Activated CD4-positive, alpha-beta memory T cell treated with anti-CD3 and anti-CD28 coated beads for 36 hours (primary cell): ENCODE measurements at regions not wholly inside any gene's neighbourhood (a gene's known extent, or its start where the extent isn't known, plus 50 kb on each side); places are given as distances from the start of the nearest gene placed in this dataset.

Experiments
- CTCF ChIA-PET: fragments of 350-600 bp; sonication (Branson Sonifier 250); formaldehyde crosslinking; loops from one replicate; lab custom pipeline; 2021; ENCODE audit warnings: antibody characterized with exemption, inconsistent platforms; lab: Charles Lee
- POLR2A ChIA-PET: fragments of 350-600 bp; sonication (Branson Sonifier 250); formaldehyde crosslinking; loops from one replicate; lab custom pipeline; 2021; ENCODE audit warnings: antibody characterized with exemption; lab: Charles Lee
- DNase-seq: peaks from one replicate; pipeline ENCODE4 v3.0.0-alpha.2; 2020
- H3K27ac Mint-ChIP-seq: one replicate; pipeline ENCODE4 v1.8.0; 2021; ENCODE audit warnings: mixed read lengths
- H3K27me3 Mint-ChIP-seq: one replicate; pipeline ENCODE4 v1.8.0; 2021; ENCODE audit warnings: mixed read lengths
- H3K36me3 Mint-ChIP-seq: one replicate; pipeline ENCODE4 v1.8.0; 2021; ENCODE audit warnings: mixed read lengths
- H3K4me1 Mint-ChIP-seq: one replicate; pipeline ENCODE4 v1.8.0; 2021; ENCODE audit warnings: low read depth, mixed read lengths
- H3K4me3 Mint-ChIP-seq: one replicate; pipeline ENCODE4 v1.8.0; 2021; ENCODE audit warnings: mild to moderate bottlenecking, mixed read lengths
- H3K9me3 Mint-ChIP-seq: one replicate; pipeline ENCODE4 v1.8.0; 2021; ENCODE audit warnings: mixed read lengths
- intact Hi-C: fragments of 100-400 bp; cut with micrococcal nuclease; formaldehyde crosslinking; loops from one replicate; pipeline ENCODE4 v1.15.1; 2023

DNA sequence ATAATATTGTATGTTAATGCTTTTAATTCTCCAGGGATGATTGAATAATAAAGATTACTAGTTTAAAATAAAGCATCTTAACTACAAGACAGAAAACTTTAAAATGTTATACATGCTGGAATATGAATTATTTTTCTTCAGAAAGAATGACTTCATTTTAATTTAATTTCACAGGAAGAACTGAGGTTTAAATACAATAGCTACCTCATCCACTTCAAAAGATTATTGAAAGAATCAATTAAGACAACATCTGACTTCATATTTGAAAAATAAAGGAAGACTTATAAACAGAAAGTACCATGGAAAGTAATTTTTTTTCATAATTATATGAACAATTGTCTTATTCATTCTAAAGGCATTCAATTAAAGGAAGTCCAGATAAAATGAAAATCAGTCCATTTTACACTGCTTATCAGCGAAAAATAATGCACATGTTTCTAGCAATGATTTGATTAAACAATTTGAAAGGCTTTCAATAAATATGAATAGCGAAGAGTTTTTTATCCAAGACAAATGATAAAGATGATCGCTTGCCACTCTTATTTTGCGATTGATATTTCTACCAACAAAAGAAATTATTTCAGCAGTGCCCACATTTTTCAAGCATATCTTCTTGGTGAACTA is 368.5 kb upstream of the OPRM1 start:
- Mint-ChIP-seq H3K36me3 (no peaks in the 10 kb centered on the region), H3K27ac (no peak overlapping the region), H3K9me3 (no peaks in the 10 kb centered on the region), H3K4me3 (no peak overlapping the region), H3K27me3 (no peaks in the 10 kb centered on the region), H3K4me1 (no peaks in the 10 kb centered on the region)
- DNase-seq = no peak
- POLR2A ChIA-PET = no interaction called here
- intact Hi-C loops = no loop called here
- CTCF ChIA-PET = no interaction called here

DNA sequence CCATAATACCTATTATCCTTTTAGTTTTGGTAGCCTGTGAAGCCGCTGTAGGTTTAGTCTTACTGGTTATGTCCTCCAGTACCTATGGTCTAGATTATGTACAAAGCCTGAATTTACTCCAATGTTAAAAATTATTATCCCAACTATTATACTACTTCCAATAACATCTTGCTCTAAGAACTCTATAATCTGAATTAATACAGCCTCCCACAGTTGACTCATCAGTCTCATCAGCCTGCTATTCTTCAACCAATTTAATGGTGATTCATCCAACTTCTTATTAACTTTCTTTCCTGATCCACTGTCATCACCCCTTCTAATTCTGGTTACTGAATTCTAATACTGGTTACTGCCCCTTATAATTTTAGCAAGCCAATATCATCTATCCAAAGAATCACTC is 370.3 kb upstream of the OPRM1 start:
- ChIA-PET CTCF (no interaction called here), POLR2A (no interaction called here)
- intact Hi-C loops = no loop called here
- H3K27ac Mint-ChIP-seq = no peak overlapping the region
- H3K27me3 Mint-ChIP-seq = no peaks in the 10 kb centered on the region
- H3K4me3 Mint-ChIP-seq = no peak overlapping the region
- no peak for DNase-seq
- H3K4me1 Mint-ChIP-seq = no peaks in the 10 kb centered on the region
- no peaks in the 10 kb centered on the region for H3K36me3 Mint-ChIP-seq
- H3K9me3 Mint-ChIP-seq = no peaks in the 10 kb centered on the region

DNA sequence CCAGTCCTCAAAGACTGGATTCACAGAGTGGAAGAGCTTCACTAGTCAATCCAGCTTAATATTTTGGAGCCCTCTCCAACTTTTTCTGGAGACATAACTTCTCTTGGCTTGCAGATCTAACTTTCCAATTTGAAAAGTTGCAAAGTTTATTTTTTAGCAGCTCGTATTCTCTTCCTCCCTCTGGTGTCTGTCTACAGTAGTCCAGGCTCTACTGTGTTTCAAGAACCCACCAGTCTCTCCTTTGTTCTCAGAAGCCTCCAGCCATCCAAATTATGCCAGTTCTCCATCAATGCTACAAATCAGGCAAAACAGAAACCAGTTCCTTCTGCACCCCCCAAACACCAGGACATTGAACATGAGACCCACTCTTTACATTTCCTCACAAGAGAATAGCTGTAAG is 376.1 kb upstream of the OPRM1 start:
- Mint-ChIP-seq H3K27ac (no peak overlapping the region), H3K4me1 (no peaks in the 10 kb centered on the region), H3K27me3 (no peaks in the 10 kb centered on the region), H3K36me3 (no peaks in the 10 kb centered on the region), H3K9me3 (peaks cover 1% of the 10 kb centered on the region), H3K4me3 (no peak overlapping the region)
- ChIA-PET CTCF (no interaction called here), POLR2A (no interaction called here)
- intact Hi-C loops = no loop called here
- DNase-seq = no peak

DNA sequence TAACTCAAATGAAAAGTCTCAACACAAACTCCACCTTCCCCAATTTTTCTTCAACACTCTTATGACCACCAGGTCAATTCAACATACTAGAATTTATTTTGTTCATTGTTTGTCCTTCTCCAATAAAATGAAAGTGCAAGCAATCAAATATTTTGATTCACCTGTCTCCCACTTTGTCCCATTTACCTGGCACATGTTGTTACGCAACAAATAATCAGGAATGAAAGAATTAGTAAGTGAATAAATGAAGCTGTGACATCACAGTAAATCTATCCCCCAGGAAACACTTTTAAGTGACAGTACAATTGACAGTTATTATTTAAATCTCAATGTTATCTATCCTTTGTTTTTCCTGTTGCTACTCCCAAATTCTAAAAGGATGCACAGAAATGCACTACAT is 393.7 kb upstream of the OPRM1 start:
- no peak overlapping the region for H3K27ac Mint-ChIP-seq
- H3K4me3 Mint-ChIP-seq = no peak overlapping the region
- no peaks in the 10 kb centered on the region for H3K36me3 Mint-ChIP-seq
- POLR2A ChIA-PET = no interaction called here
- no peak for DNase-seq
- CTCF ChIA-PET = no interaction called here
- no peaks in the 10 kb centered on the region for H3K27me3 Mint-ChIP-seq
- intact Hi-C loops = no loop called here
- H3K9me3 Mint-ChIP-seq = no peaks in the 10 kb centered on the region
- no peaks in the 10 kb centered on the region for H3K4me1 Mint-ChIP-seq

DNA sequence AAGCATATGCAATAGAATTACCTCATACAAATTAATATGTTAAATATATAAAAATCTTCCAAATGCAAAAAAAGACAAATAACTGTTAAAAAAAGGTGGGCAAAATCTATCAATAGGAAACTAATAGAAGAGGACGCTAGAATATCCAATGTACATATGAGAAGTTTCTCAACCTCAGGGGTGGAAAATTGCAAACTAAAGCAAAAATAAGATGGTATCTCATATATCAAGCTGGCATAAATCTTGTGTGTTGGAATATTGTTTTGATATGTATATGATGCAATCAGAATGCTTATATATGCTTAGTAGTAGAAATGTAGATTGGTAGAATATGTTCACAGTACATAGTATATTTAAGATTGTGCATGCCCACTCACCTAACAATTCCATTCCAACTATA is 395.0 kb upstream of the OPRM1 start:
- Mint-ChIP-seq H3K27ac (no peak overlapping the region), H3K27me3 (no peaks in the 10 kb centered on the region), H3K4me1 (no peaks in the 10 kb centered on the region), H3K9me3 (no peaks in the 10 kb centered on the region), H3K36me3 (no peaks in the 10 kb centered on the region), H3K4me3 (no peak overlapping the region)
- no peak for DNase-seq
- intact Hi-C loops = no loop called here
- ChIA-PET CTCF (no interaction called here), POLR2A (no interaction called here)

DNA sequence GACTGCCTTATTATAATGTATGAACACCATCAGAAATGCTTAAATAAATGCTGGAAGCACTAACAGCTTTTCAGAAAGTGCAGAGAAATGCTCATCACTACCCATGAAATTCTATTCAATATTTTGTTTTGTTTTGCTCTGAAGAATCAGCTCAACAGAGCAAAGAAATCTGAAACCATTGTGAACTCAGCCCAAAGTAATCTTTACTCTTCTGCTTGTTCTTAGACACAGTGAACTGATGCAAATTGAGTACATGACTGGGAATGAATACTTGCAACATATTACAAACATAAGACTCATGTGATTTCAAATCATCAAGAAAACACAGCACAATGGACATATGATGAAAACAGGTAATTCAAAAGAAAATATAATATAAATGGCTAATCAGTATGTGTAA is 404.6 kb upstream of the OPRM1 start:
- CTCF ChIA-PET = no interaction called here
- Mint-ChIP-seq H3K4me3 (no peak overlapping the region), H3K4me1 (no peaks in the 10 kb centered on the region), H3K9me3 (peaks cover 8% of the 10 kb centered on the region), H3K27ac (no peak overlapping the region), H3K36me3 (no peaks in the 10 kb centered on the region), H3K27me3 (no peaks in the 10 kb centered on the region)
- POLR2A ChIA-PET = no interaction called here
- DNase-seq = no peak
- intact Hi-C loops = no loop called here

DNA sequence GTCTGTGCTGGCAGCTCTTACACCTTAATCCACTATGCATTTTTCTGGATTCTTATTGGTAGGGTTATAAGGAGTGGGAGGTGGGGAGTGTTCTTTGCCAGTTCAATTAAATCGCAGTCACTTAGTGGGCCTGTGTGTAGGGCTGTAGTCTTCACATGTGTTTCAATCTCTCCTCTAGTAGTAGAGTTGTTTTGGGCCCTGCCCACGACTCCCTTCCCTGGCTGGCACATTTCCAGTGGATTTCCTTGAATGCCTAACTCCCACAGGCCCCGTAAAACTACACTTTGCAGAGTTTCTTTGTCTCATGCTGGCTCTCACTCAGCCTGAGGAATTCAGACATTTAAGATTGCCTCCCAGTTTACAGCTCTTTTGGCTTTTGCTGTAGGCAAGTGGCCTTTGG is 414.0 kb upstream of the OPRM1 start:
- Mint-ChIP-seq H3K36me3 (no peaks in the 10 kb centered on the region), H3K27ac (no peak overlapping the region), H3K4me1 (no peaks in the 10 kb centered on the region), H3K4me3 (no peak overlapping the region), H3K27me3 (no peaks in the 10 kb centered on the region), H3K9me3 (no peaks in the 10 kb centered on the region)
- ChIA-PET CTCF (no interaction called here), POLR2A (no interaction called here)
- no peak for DNase-seq
- intact Hi-C loops = no loop called here

DNA sequence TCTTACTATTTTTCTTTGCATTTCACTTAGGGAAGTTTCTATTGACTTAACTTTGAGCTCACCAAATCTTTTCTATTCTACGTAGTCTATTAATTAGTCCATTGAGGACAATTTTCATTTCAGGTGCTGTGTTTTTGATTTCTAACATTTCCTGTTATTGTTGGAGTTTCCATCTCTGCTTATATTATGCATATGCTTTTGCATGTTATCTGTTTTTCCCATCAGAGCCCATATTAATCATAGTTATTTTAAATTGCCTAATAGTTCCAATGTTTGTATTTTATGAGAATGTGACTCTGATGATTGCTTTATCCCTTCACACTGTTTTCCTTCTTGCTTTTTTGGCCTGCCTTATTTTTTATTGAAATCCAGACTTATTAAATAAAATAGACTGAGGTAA is 414.5 kb upstream of the OPRM1 start:
- intact Hi-C loops = no loop called here
- no peaks in the 10 kb centered on the region for H3K4me1 Mint-ChIP-seq
- POLR2A ChIA-PET = no interaction called here
- H3K4me3 Mint-ChIP-seq = no peak overlapping the region
- no peak for DNase-seq
- H3K27ac Mint-ChIP-seq = no peak overlapping the region
- H3K9me3 Mint-ChIP-seq = no peaks in the 10 kb centered on the region
- no peaks in the 10 kb centered on the region for H3K36me3 Mint-ChIP-seq
- no peaks in the 10 kb centered on the region for H3K27me3 Mint-ChIP-seq
- CTCF ChIA-PET = no interaction called here

DNA sequence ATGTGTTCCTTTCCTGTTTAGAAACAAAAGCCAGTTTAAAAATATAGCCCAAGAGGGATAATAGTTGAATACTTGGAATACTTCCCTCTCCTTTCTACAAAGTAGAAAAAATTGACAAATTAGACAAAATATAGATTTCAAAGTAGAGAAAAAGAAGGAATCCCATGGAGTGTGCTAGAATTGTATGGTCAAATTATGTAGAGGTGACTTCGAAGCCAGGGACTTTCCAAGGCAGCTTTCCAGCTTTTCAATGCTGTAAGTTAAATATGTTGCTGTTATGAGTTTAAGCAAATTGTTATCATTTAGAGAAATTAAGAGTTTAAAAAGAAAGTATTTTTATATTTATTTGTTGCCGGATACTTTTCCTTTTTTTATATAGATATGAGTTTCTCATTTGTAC is 415.5 kb upstream of the OPRM1 start:
- CTCF ChIA-PET = no interaction called here
- POLR2A ChIA-PET = no interaction called here
- H3K4me1 Mint-ChIP-seq = no peaks in the 10 kb centered on the region
- no peak overlapping the region for H3K27ac Mint-ChIP-seq
- H3K4me3 Mint-ChIP-seq = no peak overlapping the region
- no peak for DNase-seq
- no peaks in the 10 kb centered on the region for H3K36me3 Mint-ChIP-seq
- no peaks in the 10 kb centered on the region for H3K27me3 Mint-ChIP-seq
- H3K9me3 Mint-ChIP-seq = no peaks in the 10 kb centered on the region
- intact Hi-C loops = no loop called here

DNA sequence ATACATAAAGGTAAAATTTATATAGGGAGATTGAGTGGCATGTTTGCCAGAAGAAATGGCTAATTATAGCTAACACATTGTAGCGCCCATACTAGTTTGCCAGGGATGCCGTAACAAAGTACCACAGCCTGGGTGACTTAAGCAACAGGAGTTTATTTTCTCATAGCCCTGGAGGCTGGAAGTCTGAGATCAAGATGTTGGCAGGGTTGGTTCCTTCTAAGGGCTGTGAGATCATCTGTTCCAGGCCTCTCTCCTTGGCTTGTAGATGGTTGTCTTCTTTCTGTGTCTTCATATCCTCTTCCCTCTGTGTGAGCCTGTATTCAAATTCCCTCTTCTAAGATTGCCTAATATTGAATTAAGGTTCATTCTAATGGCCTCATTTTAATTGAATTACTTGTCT is 417.5 kb upstream of the OPRM1 start:
- H3K9me3 Mint-ChIP-seq = no peaks in the 10 kb centered on the region
- no peak overlapping the region for H3K4me3 Mint-ChIP-seq
- H3K27ac Mint-ChIP-seq = no peak overlapping the region
- DNase-seq = no peak
- POLR2A ChIA-PET = no interaction called here
- H3K36me3 Mint-ChIP-seq = no peaks in the 10 kb centered on the region
- no peaks in the 10 kb centered on the region for H3K27me3 Mint-ChIP-seq
- H3K4me1 Mint-ChIP-seq = no peaks in the 10 kb centered on the region
- CTCF ChIA-PET = no interaction called here
- intact Hi-C loops = no loop called here

DNA sequence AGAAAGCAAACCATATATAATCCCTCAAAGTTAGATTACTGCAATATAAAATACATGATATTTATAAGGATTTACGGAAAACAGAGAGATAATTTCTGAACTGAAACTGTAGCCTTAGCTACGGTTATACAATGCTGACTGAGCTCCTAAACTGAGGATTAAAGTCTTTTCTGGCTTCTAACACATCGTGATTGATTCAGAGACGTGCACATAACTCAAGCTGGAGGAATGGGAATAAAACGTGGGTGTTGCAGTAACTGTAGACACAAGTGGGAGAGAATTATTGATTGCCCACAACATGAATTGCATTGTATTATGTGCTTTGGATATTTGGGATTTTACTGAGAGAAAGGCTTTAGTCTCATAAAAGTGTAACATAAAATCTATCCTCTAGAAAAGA is 418.0 kb upstream of the OPRM1 start:
- no peak for DNase-seq
- Mint-ChIP-seq H3K27me3 (no peaks in the 10 kb centered on the region), H3K4me3 (no peak overlapping the region), H3K27ac (no peak overlapping the region), H3K9me3 (no peaks in the 10 kb centered on the region), H3K4me1 (no peaks in the 10 kb centered on the region), H3K36me3 (no peaks in the 10 kb centered on the region)
- intact Hi-C loops = no loop called here
- ChIA-PET POLR2A (no interaction called here), CTCF (no interaction called here)

DNA sequence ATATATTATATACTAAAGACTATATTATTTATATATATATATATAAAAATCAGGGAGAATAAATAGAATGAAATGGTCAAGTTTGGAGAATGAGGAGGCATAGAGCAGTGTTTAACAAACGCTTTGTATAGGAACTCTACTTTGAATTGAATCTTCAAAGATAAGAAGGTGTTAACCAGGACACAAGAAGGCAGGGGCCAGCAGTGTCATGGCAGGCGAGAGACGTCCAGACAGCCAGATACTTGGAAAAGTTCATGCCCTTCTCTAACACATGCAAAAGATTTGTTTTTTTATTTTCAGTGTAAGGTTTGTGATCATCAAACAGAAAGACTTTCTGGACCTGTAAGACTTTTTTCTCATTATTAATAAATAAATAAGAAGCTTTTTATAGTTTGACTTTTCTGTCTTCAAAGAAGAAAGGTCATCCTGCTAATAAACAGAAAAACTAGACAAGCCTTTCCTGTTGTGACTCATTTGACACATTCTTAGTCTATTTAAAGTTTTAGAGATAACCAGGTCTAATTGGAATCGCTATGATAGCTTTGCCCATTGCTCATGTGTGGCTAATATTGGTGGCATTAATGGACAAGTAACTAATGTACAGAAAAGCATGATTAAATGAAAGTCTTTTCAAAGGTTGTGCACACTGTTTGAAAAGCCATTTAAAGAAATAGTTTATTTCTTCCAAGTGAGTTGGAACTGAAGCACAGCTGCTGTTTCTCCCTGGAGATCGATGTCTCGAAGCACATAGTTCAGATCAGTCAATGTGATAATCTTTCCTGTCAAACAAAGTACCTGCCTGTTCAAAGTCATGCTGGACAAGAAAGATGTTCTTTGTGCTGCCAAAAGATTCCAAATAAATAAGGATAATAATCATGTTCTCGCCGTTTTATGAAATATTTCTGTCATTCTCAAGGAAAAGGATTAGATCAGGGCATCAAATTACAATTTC is 420.4 kb upstream of the OPRM1 start:
- no peak overlapping the region for H3K4me3 Mint-ChIP-seq
- ChIA-PET POLR2A (no interaction called here), CTCF (no interaction called here)
- H3K4me1 Mint-ChIP-seq = no peaks in the 10 kb centered on the region
- intact Hi-C loops = no loop called here
- H3K27ac Mint-ChIP-seq = no peak overlapping the region
- no peaks in the 10 kb centered on the region for H3K9me3 Mint-ChIP-seq
- H3K27me3 Mint-ChIP-seq = no peaks in the 10 kb centered on the region
- DNase-seq = no peak
- H3K36me3 Mint-ChIP-seq = no peaks in the 10 kb centered on the region

DNA sequence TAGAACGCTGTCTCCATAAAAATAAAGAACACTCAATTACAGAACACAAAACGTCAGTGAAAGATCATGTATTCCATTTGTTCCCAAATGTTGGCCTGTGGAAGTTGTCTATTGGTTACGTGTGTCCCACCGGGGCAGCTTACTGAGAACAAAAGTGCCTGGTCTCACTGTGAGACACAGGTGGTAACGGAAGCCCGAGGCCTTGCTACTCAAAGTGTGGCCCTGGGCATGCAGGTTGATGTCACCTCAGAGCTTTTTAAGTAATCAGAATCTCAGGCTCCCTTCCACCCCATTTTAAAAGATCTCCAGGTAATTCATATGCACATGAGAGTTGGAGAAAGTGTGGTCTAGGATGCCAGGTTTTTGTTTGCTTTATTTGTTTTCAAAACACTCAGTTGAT is 422.5 kb upstream of the OPRM1 start:
- no peaks in the 10 kb centered on the region for H3K36me3 Mint-ChIP-seq
- ChIA-PET CTCF (no interaction called here), POLR2A (no interaction called here)
- H3K4me3 Mint-ChIP-seq = no peak overlapping the region
- no peak overlapping the region for H3K27ac Mint-ChIP-seq
- H3K4me1 Mint-ChIP-seq = no peaks in the 10 kb centered on the region
- H3K9me3 Mint-ChIP-seq = no peaks in the 10 kb centered on the region
- intact Hi-C loops = no loop called here
- H3K27me3 Mint-ChIP-seq = no peaks in the 10 kb centered on the region
- no peak for DNase-seq
